HG03460 (cell line): ENCODE measurements at regions not wholly inside any gene's neighbourhood (a gene's known extent, or its start where the extent isn't known, plus 50 kb on each side); places are given as distances from the start of the nearest gene placed in this dataset.
A peak's percentile ranks its signal among the peaks of the same experiment; 100 is the strongest.
"Not testable (repeated sequence)": the region's sequence is repeated elsewhere in the genome, so short reads cannot be mapped to it uniquely, and the experiment has no call there.

Experiments
- ATAC-seq: cut with Tn5 transposase; IDR thresholded peaks from one replicate; pipeline ENCODE4 v1.9.1; 2021; ENCODE audit not compliant: unreplicated experiment

DNA sequence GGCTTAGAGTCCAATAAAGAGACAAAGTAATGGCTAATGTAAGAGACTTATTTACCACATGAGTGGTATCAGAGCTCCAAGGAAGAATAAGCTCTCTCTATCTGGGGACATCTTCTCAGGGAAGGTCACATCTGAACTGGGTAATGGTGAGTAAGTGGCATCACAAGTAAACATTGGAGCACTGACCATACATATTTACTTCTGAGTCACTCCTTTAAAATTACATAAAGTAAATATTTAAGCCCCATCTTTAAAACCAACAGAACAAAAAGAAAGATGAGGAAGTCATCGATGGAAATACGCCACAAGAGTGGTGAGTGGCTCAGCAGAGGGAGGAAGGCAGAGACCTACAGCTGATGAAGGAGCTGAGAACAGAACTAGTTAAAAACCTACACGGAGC, 159.9 kb downstream of the DUSP6 start:
- ATAC-seq: no peak

- ATAC-seq: not testable (repeated sequence)
These were observed 160.7 kb downstream of the DUSP6 start for GRCh38 chr12:89191597-89191996.

- no peak for ATAC-seq
These were observed 162.9 kb downstream of the DUSP6 start for GRCh38 chr12:89189448-89189847.

DNA sequence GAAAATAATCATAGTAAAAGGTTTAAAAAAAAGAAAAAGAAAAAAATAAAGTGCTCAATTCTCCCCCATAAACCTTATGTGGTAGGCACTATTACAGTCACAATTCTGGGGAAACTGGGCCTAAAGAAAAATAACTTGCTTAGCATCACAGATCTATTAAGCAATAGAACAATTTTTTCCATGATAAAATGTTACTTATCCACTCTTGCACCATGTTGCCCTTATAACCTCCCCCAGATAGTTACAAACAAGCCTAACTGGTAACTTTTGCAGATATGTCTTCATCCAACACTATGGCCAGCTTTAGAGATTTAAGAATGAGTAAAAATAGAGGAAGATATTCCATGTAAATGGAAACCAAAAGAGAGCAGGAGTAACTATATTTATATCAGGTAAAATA, 164.8 kb downstream of the DUSP6 start:
- ATAC-seq: no peak

DNA sequence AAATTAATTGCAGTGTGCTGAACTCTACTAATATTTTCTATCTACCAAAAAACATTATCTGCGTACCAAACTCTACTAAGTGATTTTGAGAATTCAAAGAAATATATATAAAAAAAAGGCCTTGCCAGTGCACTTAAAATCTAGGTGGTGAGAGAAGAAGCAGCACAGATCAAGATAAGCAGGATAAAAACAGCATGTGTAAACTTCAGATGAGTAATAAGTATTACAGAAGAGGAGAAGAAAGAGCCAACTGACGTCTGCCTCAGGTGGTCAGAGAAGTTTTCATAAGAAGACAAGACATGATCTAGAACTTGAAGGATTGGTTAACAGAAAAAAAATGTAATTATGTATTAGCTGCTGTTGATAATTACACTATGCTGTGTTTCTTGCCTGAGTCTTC, 166.4 kb downstream of the DUSP6 start:
- ATAC-seq: no peak

- no peak for ATAC-seq
These were observed 167.1 kb downstream of the DUSP6 start for GRCh38 chr12:89185181-89185580.

DNA sequence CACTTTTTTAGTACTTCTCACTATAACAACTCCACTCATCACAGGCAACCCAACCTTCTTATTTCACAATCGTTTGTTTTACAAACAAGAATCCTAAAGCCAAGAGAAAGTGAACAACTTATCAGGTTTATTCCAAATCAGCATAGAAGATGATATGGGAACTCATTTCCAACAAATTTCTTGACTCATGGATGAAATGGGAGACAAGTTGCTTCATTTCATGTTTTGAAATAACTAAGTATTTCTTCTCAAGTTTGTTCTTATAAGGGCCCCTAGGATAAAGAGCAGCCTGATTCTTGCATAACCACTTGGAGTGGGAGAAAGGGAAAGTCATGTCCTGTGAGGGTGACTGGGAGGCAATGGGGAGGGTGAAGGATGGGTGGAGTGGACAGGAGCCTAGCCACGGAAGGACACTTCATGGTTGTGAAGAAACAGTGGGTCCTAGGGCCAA, 168.3 kb downstream of the DUSP6 start:
- no peak for ATAC-seq

DNA sequence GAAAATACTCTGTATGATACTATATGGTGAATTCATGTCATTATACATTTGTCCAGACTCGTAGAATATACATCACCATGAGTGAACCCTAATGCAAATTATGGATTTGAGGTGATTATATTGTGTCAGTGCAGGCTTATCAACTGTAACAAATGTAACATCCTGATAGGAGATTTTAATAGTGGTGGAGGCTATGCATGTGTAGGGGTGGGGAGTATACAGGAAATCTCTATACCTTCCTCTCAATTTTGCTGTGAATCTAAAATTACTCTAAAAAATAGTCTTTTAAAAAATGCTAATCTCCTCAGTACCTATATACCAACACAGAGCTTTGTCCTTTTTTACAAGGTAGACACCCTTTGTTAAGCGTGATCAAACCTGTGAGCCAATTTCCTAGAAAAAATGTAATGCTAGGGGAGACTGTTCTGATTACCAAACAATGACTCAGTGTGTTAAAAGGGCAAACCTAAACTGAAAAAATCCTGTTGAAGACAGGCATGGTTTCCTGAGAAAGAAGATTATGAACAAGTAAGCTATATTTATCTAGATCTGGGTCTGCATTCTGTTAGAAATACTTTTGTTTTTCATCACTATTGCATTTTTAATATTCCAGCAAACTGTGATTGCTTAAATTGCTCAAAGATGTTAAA, 170.9 kb downstream of the DUSP6 start:
- ATAC-seq: no peak

DNA sequence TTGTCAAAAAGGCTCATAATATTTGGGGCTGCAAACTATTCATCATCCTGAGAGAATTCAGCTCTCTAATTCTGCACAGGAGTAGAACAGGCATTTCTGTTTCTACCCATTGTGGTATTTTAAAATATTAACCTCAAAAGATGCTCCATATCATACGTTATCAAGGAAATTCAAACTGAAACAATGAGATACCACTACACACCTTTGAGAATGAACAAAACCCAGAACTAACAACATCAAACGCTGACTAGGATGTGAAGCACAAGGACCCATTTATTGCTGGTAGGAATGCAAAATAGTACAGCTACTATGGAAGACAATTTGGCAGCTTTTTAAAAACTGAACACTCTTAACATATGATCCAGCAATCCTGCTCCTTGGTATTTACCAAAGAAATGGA, 171.8 kb downstream of the DUSP6 start:
- ATAC-seq: no peak

DNA sequence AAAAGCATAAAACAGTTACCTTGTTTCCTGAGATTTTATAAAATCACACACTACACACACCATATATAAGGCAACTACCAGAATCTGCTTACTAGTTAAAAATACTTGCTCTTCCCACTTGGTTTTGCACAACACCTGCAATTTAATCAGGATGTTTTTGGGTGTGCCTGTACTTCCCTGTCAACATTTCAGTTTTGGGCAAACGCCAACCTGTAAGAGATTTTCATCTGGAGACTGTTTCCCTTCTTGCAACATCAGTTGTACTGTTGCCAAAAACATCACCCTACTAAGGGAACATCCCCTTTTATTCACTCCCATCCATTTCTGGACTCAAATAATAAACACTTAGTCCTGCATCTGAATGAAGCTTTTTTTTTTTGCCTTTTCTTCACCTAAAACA, 172.3 kb downstream of the DUSP6 start:
- ATAC-seq: no peak

- ATAC-seq: no peak
These were observed 173.1 kb downstream of the DUSP6 start for GRCh38 chr12:89179245-89179644.

DNA sequence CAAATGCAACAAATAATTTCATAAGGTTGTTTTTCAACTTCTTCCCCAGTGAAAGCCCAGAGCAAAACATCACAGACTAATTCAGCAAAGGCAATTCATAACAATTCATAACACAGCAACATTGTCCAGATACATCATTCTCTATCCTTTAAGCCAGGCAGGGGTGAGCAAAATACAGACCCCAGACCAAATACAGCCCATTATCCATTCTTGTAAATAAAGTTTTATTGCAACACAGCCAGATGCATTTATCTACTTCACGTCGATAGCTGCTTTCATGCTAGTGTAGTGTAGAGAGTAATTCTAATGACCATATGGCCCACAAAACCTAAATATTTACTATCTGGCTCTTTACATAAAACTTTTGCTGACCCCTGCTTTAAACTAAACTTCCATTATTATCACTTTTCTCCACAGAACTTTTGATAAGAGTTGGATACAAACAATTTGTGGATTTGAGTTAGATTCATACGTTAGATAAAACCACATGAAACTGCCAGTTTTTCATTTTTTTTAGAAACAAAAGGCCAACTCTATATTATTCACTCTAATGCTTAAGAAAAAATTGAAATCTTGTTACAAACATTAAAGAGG, 174.4 kb downstream of the DUSP6 start:
- ATAC-seq: no peak

GRCh38 chr12:89176676-89177075, 175.6 kb downstream of the DUSP6 start:
- ATAC-seq: no peak

- ATAC-seq: no peak
These were observed 178.6 kb downstream of the DUSP6 start for GRCh38 chr12:89173678-89174077.

DNA sequence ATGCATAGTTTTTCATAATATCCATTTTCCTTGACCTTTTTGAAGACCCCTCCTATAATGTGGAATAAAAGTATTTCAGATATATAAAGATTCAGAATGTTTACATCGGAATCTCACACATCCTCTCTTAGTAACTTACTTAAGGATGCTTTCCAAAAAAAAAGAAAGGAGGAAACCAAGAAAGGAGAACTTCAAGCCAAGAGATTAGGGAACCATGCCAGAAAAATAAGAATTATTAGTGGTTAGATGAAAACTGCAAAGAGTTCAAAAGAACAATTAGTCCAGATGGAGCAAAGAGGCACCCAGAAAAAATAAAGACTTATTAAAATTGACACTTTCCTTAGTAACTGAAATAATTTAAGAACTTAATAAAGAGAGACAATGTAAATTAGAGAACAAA, 179.2 kb downstream of the DUSP6 start:
- no peak for ATAC-seq

- ATAC-seq: no peak
These were observed 180.1 kb downstream of the DUSP6 start for GRCh38 chr12:89172224-89172623.

- no peak for ATAC-seq
These were observed 183.0 kb downstream of the DUSP6 start for GRCh38 chr12:89169321-89169720.

- ATAC-seq: no peak
These were observed 184.3 kb downstream of the DUSP6 start for GRCh38 chr12:89167986-89168385.

- ATAC-seq: peak; percentile 72
These were observed 185.8 kb downstream of the DUSP6 start for GRCh38 chr12:89166525-89166934.

GRCh38 chr12:89166121-89166520, 186.2 kb downstream of the DUSP6 start:
- ATAC-seq: no peak

- ATAC-seq: no peak
These were observed 186.6 kb downstream of the DUSP6 start for GRCh38 chr12:89165703-89166102.

DNA sequence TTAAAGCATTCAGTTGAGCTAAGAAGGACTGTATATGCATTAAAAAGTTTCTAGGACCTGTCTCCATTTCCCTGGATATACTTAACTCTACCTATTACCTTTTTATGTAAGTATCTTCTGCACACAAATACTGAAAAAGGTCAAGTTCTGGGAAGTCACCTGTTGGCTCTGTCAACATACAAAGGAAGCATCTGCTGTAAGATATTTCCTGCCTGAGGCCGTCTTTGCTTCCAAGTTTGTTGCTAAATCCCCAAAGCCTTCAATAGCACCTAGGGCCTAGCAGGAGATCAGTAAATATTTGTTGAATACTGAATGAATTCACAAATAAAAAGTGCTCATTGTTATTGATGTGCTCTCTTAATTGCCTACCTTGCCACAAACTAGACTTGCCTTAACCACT, 188.4 kb downstream of the DUSP6 start:
- no peak for ATAC-seq
